Astrocyte (in vitro differentiated cells and primary cell): ENCODE measurements at regions not wholly inside any gene's neighbourhood (a gene's known extent, or its start where the extent isn't known, plus 50 kb on each side); places are given as distances from the start of the nearest gene placed in this dataset.

Experiments used
- CTCF ChIP-seq: IDR thresholded peaks from 2 replicates; pipeline ENCODE4 v1.5.1; 2011; ENCODE audit warnings: low read depth, mild to moderate bottlenecking, inconsistent platforms, low read length, moderate library complexity; ENCODE audit not compliant: insufficient read depth
- EZH2 ChIP-seq: IDR thresholded peaks from 2 replicates; pipeline ENCODE4 v1.6.1; 2012; ENCODE audit warnings: mild to moderate bottlenecking, low read length, inconsistent platforms; ENCODE audit not compliant: insufficient read depth

GRCh38 chr10:108632144-108632543 lies 1291.2 kb downstream of the XPNPEP1 start:
- TF ChIP-seq CTCF (no peak), EZH2 (no peak)
